CD4-positive, alpha-beta T cell treated with Interleukin-6 for 4 hours (primary cell): ENCODE measurements at regions not wholly inside any gene's neighbourhood (a gene's known extent, or its start where the extent isn't known, plus 50 kb on each side); places are given as distances from the start of the nearest gene placed in this dataset.

ENCODE experiments used
- DNase-seq: peaks from one replicate; pipeline ENCODE4 v3.0.0-alpha.2; 2020; ENCODE audit warnings: mixed read lengths

DNA sequence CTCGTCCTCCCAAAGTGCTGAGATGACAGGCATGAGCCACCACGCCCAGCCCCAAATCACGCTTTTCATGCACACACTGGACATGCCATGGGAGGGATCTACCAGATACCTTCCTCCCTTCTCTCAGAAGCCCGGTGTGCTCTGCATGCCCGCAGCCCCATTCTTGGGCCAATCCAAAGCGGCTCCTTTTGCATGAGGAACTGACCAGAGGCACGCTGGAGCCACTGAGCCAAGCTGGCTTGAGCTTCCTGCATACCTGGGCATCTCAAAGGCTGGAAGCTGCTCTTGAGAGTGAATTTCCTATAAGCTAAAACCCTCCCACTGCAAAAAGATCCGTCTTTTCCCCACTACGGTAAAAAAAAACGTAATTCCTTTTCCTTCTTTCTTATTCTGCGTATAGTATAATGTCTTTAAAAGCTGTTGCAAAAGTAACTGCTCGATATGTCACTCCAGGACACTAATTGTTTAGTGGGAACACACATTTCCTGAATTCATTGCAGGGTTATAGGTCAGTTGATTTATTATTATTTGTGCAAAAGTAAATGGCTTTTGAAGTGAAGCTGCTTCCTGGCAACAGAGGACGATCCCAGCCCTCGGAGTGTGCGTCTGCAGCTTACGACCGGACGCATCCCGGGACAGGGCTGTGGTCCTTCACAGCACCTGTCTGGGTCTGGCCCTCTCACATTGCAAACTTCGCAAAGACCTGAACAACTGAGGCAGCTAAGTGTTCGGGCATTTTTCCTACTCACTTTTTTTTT is 61.8 kb upstream of the ETS2 start:
- no peak for DNase-seq

DNA sequence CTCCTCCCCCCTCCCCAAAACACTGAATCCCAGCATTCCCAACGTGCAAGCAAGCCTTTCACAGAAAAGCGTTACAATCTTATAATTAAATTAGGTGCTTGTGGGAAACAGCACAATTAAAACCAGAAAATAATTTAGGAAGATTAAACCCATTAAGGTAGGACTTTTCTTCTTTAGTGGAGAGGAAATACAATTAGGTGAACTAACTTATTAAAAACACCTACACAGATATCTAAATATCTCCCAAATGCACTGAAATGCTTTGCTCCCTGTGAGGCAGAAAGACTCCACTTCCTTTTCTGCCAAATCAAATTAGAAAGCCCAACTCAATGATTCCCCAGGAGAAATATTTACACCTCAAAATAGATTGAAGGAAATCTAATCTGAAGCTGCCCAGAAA is 60.9 kb upstream of the ETS2 start:
- no peak for DNase-seq

DNA sequence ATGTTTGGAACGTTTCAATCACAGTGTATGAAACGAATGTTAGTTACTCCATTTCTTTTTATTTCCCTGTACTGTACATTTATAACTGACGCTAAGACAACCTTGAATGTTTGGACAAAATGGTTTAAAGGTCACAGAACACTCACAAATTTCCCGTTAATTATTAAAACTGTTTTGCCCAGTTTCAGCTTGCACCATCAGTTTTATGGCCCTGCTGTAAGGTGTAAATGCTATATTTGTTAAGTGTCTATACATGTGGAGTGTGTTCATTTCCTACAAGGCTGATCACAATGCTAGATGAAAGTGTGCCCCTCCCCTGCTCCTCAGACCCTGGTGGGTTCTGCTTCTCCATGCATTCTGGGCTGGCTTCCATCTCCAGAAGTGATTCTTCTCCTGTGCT is 57.9 kb upstream of the ETS2 start:
- no peak for DNase-seq

DNA sequence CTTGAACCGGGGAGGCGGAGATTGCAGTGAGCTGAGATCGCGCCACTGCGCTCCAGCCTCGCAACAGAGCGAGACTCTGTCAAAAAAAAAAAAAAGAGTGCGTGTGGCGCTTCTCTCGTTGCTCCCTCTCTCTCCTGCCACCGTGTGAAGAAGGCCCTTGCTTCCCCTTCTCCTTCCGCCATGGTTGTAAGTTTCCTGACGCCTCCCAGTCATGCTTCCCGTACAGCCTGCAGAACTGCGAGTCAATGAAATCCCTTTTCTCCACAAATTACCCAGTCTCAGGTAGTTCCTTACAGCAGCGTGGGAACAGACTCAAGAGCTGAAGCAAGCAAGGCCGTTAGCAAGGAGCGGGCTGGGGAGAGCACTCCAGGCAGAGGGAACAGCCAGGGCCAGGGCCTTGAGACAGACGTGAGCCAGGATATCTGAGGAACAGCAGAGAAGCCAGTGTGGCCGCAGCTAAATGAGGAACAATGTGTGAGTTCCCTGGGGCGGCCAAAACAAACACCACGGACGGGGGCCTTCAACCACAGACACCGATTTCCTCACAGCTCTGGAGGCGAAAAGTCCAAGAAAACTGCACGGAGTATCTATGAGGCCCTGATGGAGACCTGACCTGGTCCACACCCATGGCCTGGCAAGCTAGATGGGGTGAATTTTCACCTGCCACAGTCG is 54.2 kb upstream of the ETS2 start:
- DNase-seq = no peak

DNA sequence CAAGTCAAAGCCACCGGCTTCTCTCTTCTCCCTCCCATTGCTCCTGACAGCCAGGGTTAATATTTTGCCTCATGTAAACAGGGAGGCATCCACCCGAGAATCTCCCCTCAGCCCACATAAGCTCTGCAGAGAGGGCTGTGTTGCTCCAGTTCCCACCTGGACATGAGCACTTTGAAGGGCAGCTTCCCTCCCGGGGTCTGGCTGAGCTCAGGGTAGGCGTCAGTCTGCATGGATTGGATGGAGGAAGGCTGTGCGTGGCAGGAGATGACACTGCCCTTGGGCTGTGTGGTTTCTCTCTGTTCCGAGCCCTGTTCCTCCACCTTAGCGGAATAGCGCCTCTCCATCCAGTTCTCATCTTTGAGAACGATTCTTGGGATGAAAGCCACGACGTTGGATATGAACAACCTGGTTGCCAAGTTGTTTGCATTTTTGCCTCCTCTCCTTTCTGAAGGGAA is 53.7 kb upstream of the ETS2 start:
- DNase-seq = no peak

DNA sequence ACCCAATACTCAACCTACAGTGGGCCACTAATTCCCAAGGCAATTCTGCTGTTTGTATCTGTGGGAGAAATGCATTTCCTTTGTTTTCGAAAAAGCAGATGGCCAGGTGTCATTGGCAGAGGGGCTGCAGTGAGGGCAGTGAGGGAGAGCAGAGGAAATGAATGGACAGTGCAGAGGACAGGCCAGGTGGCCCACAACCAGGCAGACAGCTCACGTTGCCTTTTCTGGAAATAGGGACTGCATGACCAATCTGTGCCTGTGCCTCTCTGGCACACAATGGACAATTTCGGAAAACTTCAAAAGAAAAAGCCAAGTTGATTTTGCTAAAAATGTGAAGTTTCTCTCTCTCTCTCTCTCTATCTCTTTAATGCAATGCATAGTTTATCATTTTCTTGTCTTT is 52.6 kb upstream of the ETS2 start:
- no peak for DNase-seq

DNA sequence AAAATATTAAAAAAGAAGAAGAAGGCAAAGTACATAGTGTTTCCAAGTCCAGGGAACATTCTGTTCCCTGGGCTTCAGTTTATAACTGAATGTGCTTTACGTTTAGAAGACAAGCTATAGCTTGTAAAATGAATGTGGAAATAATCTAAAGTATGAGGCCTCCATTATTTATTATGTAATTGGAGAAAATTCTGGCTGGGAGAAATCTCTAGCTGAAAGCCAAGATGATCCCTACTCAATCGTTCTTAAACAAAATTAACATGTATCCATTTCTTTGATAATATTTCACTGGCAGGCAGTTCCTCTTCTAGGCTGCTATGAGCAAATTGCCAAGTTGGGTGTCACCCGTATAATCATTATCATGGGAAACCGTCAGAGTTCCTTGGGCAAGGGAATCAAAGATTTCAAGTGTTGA is 52.2 kb upstream of the ETS2 start:
- no peak for DNase-seq
